H1 (cell line): ENCODE measurements at regions not wholly inside any gene's neighbourhood (a gene's known extent, or its start where the extent isn't known, plus 50 kb on each side); places are given as distances from the start of the nearest gene placed in this dataset.

Experiments used
- CTCF ChIA-PET: fragments of 300-600 bp; sonication (Branson Sonifier 250); formaldehyde crosslinking; loops from one replicate; lab custom pipeline; 2021; ENCODE audit not compliant: partially characterized antibody; lab: Charles Lee
- POLR2A ChIA-PET: fragments of 300-600 bp; sonication (Branson Sonifier 250); formaldehyde crosslinking; loops from one replicate; lab custom pipeline; 2021; ENCODE audit warnings: inconsistent platforms; ENCODE audit not compliant: partially characterized antibody; lab: Charles Lee
- DNase-seq, 2 experiments: peaks; one replicate each; pipeline versions ENCODE4 v3.0.0 to v3.0.0-alpha.2; 2010 to 2022; ENCODE audit warnings: low spot score in 2 of 2, low read depth in 1 of 2, mixed read lengths in 1 of 2
- FAIRE-seq: peaks from 2 replicates; lab custom pipeline; 2011; peaks lifted over from hg19 to GRCh38; lab: Jason Lieb, UNC
- H2AFZ ChIP-seq: 2 replicates; pipeline ENCODE4 v1.8.1; 2012; ENCODE audit warnings: low read length, inconsistent platforms
- H2AK5ac ChIP-seq: 2 replicates; pipeline ENCODE4 v1.6.1; 2013; ENCODE audit warnings: low read depth, low read length
- H2BK120ac ChIP-seq: replicated peaks from 2 replicates; pipeline ENCODE3; 2013; ENCODE audit warnings: low read depth, low read length, inconsistent platforms
- H2BK12ac ChIP-seq: 2 replicates; pipeline ENCODE4 v1.6.1; 2013; ENCODE audit warnings: low read depth, low read length
- H2BK15ac ChIP-seq: 2 replicates; pipeline ENCODE4 v1.6.1; 2013; ENCODE audit warnings: low read length
- H2BK20ac ChIP-seq: 2 replicates; pipeline ENCODE4 v1.6.1; 2013; ENCODE audit warnings: low read length
- H2BK5ac ChIP-seq: 2 replicates; pipeline ENCODE4 v1.6.1; 2013; ENCODE audit warnings: low read depth, low read length
- H3K14ac ChIP-seq: 2 replicates; pipeline ENCODE4 v1.6.1; 2013; ENCODE audit warnings: inconsistent platforms; ENCODE audit not compliant: insufficient read length
- H3K18ac ChIP-seq: 2 replicates; pipeline ENCODE4 v1.6.1; 2013; ENCODE audit warnings: low read length; ENCODE audit errors: extremely low read depth
- H3K23ac ChIP-seq: 2 replicates; pipeline ENCODE4 v1.6.1; 2013; ENCODE audit warnings: inconsistent platforms; ENCODE audit not compliant: insufficient read length
- H3K23me2 ChIP-seq: 2 replicates; pipeline ENCODE4 v1.6.1; 2013; ENCODE audit warnings: low read depth, low read length
- H3K27ac ChIP-seq: 2 replicates; pipeline ENCODE4 v1.6.1; 2011; ENCODE audit warnings: low read depth, low read length, inconsistent platforms
- H3K27me3 ChIP-seq, 4 experiments: replicated peaks in 1 of 4; 1 replicate in 1 of 4; 2 replicates in 3 of 4; pipeline versions ENCODE4 v1.6.1 to v1.8.1; 2011 to 2013; ENCODE audit warnings: low read length in 3 of 4, mild to moderate bottlenecking in 3 of 4, inconsistent platforms in 2 of 4, mixed read lengths in 2 of 4, moderate library complexity in 1 of 4; ENCODE audit not compliant: control insufficient read depth in 3 of 4, insufficient read depth in 3 of 4; ENCODE audit errors: extremely low read depth in 1 of 4
- H3K36me3 ChIP-seq, 4 experiments: 2 replicates each; pipeline versions ENCODE4 v1.6.1 to v1.8.1; 2011 to 2013; ENCODE audit warnings: mild to moderate bottlenecking in 4 of 4, low read length in 3 of 4, moderate library complexity in 2 of 4, control low read depth in 1 of 4, inconsistent platforms in 1 of 4; ENCODE audit not compliant: insufficient read depth in 4 of 4, control insufficient read depth in 2 of 4
- H3K4ac ChIP-seq: replicated peaks from 2 replicates; pipeline ENCODE3; 2013; ENCODE audit warnings: low read length, low read depth, mixed read lengths, inconsistent platforms; ENCODE audit not compliant: insufficient read length
- H3K4me1 ChIP-seq, 4 experiments: replicated peaks in 1 of 4; 1 replicate in 1 of 4; 2 replicates in 3 of 4; pipeline versions ENCODE4 v1.6.1 to v1.8.1; 2011 to 2013; ENCODE audit warnings: low read length in 3 of 4, inconsistent platforms in 2 of 4, mixed read lengths in 1 of 4; ENCODE audit not compliant: insufficient read depth in 4 of 4, control insufficient read depth in 3 of 4
- H3K4me2 ChIP-seq, 2 experiments: 2 replicates each; pipeline versions ENCODE4 v1.6.1 to v1.8.1; 2011 to 2013; ENCODE audit warnings: low read depth in 2 of 2, low read length in 2 of 2, control low read depth in 1 of 2, inconsistent platforms in 1 of 2, mild to moderate bottlenecking in 1 of 2; ENCODE audit not compliant: insufficient read depth in 1 of 2
- H3K4me3 ChIP-seq, 4 experiments: fragments of 200-600, 300-600 bp in 1 of 4; sonication (generic), shearing (Covaris generic), sonication (Bioruptor Twin) in 1 of 4; 2 replicates each; pipeline versions ENCODE4 v1.5.1 to v1.8.1; 2011 to 2016; ENCODE audit warnings: low read length in 4 of 4, low read depth in 3 of 4, control low read depth in 2 of 4, inconsistent platforms in 2 of 4, mild to moderate bottlenecking in 2 of 4, mixed read lengths in 1 of 4, moderate library complexity in 1 of 4; ENCODE audit not compliant: insufficient read depth in 2 of 4; ENCODE audit errors: extremely low read depth in 1 of 4
- H3K56ac ChIP-seq: replicated peaks from 2 replicates; pipeline ENCODE3; 2013; ENCODE audit warnings: low read depth, mild to moderate bottlenecking, mixed read lengths, low read length, inconsistent platforms; ENCODE audit not compliant: insufficient read length
- H3K79me1 ChIP-seq: 2 replicates; pipeline ENCODE4 v1.6.1; 2013; ENCODE audit warnings: low read depth, low read length, control low read depth
- H3K79me2 ChIP-seq, 2 experiments: 2 replicates each; pipeline versions ENCODE4 v1.6.1 to v1.8.1; 2012 to 2013; ENCODE audit warnings: low read length in 2 of 2, mild to moderate bottlenecking in 2 of 2, inconsistent platforms in 1 of 2; ENCODE audit not compliant: insufficient read depth in 2 of 2, control insufficient read depth in 1 of 2
- H3K9ac ChIP-seq, 4 experiments: replicated peaks in 1 of 4; 1 replicate in 1 of 4; 2 replicates in 3 of 4; pipeline versions ENCODE4 v1.6.1 to v1.8.1; 2011 to 2013; ENCODE audit warnings: low read depth in 3 of 4, low read length in 3 of 4, control low read depth in 2 of 4, mild to moderate bottlenecking in 2 of 4, moderate library complexity in 2 of 4, inconsistent platforms in 1 of 4; ENCODE audit errors: extremely low read depth in 1 of 4
- H3K9me3 ChIP-seq, 2 experiments: 2 replicates each; pipeline versions ENCODE4 v1.6.1 to v1.8.1; 2012 to 2013; ENCODE audit warnings: mild to moderate bottlenecking in 2 of 2, moderate library complexity in 2 of 2, control low read depth in 1 of 2, inconsistent platforms in 1 of 2, low read depth in 1 of 2, low read length in 1 of 2, mixed read lengths in 1 of 2; ENCODE audit not compliant: insufficient read depth in 2 of 2
- H4K20me1 ChIP-seq, 2 experiments: replicated peaks in 1 of 2; 2 replicates each; pipeline versions ENCODE3 to v1.8.1; 2011 to 2013; ENCODE audit warnings: inconsistent platforms in 2 of 2, low read length in 2 of 2, mild to moderate bottlenecking in 1 of 2; ENCODE audit not compliant: insufficient read depth in 2 of 2, control insufficient read depth in 1 of 2
- H4K5ac ChIP-seq: 2 replicates; pipeline ENCODE4 v1.6.1; 2013; ENCODE audit warnings: low read length, low read depth, mixed read lengths, inconsistent platforms; ENCODE audit not compliant: insufficient read length
- H4K8ac ChIP-seq: 2 replicates; pipeline ENCODE4 v1.8.0; 2013; ENCODE audit warnings: mild to moderate bottlenecking, moderate library complexity, low read length, inconsistent platforms; ENCODE audit not compliant: insufficient read depth; ENCODE audit errors: extremely low read depth
- H4K91ac ChIP-seq: replicated peaks from 2 replicates; pipeline ENCODE3; 2013; ENCODE audit warnings: low read length, mixed read lengths, inconsistent platforms; ENCODE audit not compliant: insufficient read length
- EP300 ChIP-seq, 2 experiments: IDR thresholded peaks; 1 replicate in 1 of 2; 2 replicates in 1 of 2; pipeline ENCODE4 v1.6.1; 2011 to 2012; ENCODE audit warnings: low read depth in 2 of 2, low read length in 2 of 2, mild to moderate bottlenecking in 2 of 2, borderline replicate concordance in 1 of 2, inconsistent platforms in 1 of 2, moderate library complexity in 1 of 2
- EZH2 ChIP-seq: fragments of 200-600 bp; sonication (generic); IDR thresholded peaks from 2 replicates; pipeline ENCODE4 v1.7.1; 2012; ENCODE audit warnings: low read depth, mild to moderate bottlenecking, moderate library complexity, low read length, inconsistent platforms; ENCODE audit not compliant: severe bottlenecking
- FOSL1 ChIP-seq: IDR thresholded peaks from 2 replicates; pipeline ENCODE4 v1.6.1; 2011; ENCODE audit warnings: mild to moderate bottlenecking, low read depth, low read length, moderate library complexity; ENCODE audit not compliant: insufficient read depth
- RNF2 ChIP-seq: fragments of 200-900, 300-1000 bp; sonication (generic); IDR thresholded peaks from 2 replicates; pipeline ENCODE4 v1.7.1; 2016; ENCODE audit warnings: borderline replicate concordance, low read depth, mild to moderate bottlenecking, antibody characterized with exemption, low read length; ENCODE audit not compliant: poor library complexity, severe bottlenecking; ENCODE audit errors: missing control alignments
- SIX5 ChIP-seq: IDR thresholded peaks from 2 replicates; pipeline ENCODE4 v1.6.1; 2011; ENCODE audit warnings: mild to moderate bottlenecking, low read depth, low read length
- SUZ12 ChIP-seq: fragments of 200-600 bp; sonication (generic); IDR thresholded peaks from 2 replicates; pipeline ENCODE4 v1.6.1; 2012; ENCODE audit warnings: mild to moderate bottlenecking, inconsistent platforms, low read length, moderate library complexity, mixed read lengths
- TBP ChIP-seq: IDR thresholded peaks from 2 replicates; pipeline ENCODE4 v1.6.1; 2011; ENCODE audit warnings: low read depth, low read length, improper control_type of control experiment
- YY1 ChIP-seq: IDR thresholded peaks from 2 replicates; pipeline ENCODE4 v1.6.1; 2011; ENCODE audit warnings: low read depth, mild to moderate bottlenecking, low read length
- WGBS, 2 experiments: shearing (Covaris generic) in 1 of 2; methylation state at CpG; one replicate each; pipeline versions ENCODE4 v1.1.6 to v1.1.7; 2013 to 2015; ENCODE audit warnings: low lambda C conversion rate in 2 of 2, mixed read lengths in 2 of 2, inconsistent platforms in 1 of 2, low coverage in 1 of 2, missing lambda C conversion rate in 1 of 2; ENCODE audit not compliant: insufficient replicate concordance in 2 of 2, insufficient coverage in 1 of 2, insufficient read length in 1 of 2; ENCODE audit errors: extremely low coverage in 1 of 2, missing lambda C conversion rate in 1 of 2; 5-methylcytosine and 5-hydroxymethylcytosine counted together
- TF ChIP-seq, protein P1 (sequence below), 3 experiments: IDR thresholded peaks; 1 replicate in 2 of 3; 2 replicates in 1 of 3; pipeline versions ENCODE4 v1.5.1 to v1.6.1; 2011; ENCODE audit warnings: low read length in 3 of 3, mild to moderate bottlenecking in 3 of 3, inconsistent platforms in 2 of 3, low read depth in 1 of 3, moderate library complexity in 1 of 3; ENCODE audit not compliant: insufficient read depth in 1 of 3; ENCODE audit errors: control extremely low read depth in 1 of 3
- TF ChIP-seq, protein P2 (sequence below): IDR thresholded peaks from 2 replicates; pipeline ENCODE4 v1.6.1; 2012; ENCODE audit warnings: inconsistent platforms

DNA sequence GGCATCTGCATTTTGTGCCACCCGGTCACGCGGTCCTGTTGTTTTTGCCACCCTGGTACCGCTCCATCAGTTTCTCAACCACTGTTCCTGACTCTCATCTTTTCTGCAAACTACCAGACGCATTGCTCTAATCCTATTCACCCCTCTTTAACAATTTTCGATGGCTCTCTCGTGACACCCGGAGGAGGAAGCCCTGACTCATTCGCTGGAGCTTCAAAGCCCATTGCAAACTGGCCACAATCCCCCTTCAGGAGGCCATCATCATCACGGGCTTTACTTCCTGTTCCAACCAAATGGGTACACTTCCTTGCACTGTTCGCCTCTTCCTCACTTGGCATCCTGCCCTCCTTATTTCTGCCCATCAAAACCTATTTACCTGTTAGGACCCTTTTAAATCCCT, 155.3 kb downstream of the RGS9 start:
- Histone ChIP-seq H3K79me2 (no peaks in the 10 kb centered on the region), H2BK120ac (no peak overlapping the region), H2BK20ac (0 out of 2 replicates have a peak overlapping the region, but pooled peaks have one; percentile 9), H3K23me2 (no peaks in the 10 kb centered on the region), H3K4me2 (no peak overlapping the region), H3K23ac (no peak overlapping the region), H3K4me3 (no peak overlapping the region), H3K9me3 (no peaks in the 10 kb centered on the region), H3K56ac (no peak overlapping the region), H3K79me1 (no peaks in the 10 kb centered on the region), H2BK5ac (no peak overlapping the region), H4K5ac (no peak overlapping the region), H4K20me1 (no peaks in the 10 kb centered on the region), H2AK5ac (no peak overlapping the region), H3K18ac (no peak overlapping the region), H2BK12ac (no peak overlapping the region; the same call in 1 of the 2 replicates), H3K9ac (no peak overlapping the region), H3K14ac (no peak overlapping the region), H3K27me3 (no peaks in the 10 kb centered on the region), H3K4me1 (peaks cover 0 to 10% (median 7%) of the 10 kb centered on the region in 4 experiments; a peak in 5 of 7 replicates), H2BK15ac (no peak overlapping the region), H3K27ac (no peak overlapping the region), H4K8ac (no peak overlapping the region), H3K36me3 (no peaks in the 10 kb centered on the region), H2AFZ (no peak overlapping the region), H3K4ac (no peak overlapping the region), H4K91ac (no peak overlapping the region)
- POLR2A ChIA-PET = no interaction called here
- CTCF ChIA-PET = interaction anchor here (0.7 to 3.1 kb wide), 9 partner anchors 8 to 910 kb away, joined by 3 to 15 read pairs (median 3); no protein-coding TSS in a partner anchor
- FAIRE-seq = no peak
- WGBS, 2 experiments = 87% methylated on average over 11 of the region's 11 CpGs; no CpG with 5 or more reads in 1 of the 2 experiments
- DNase-seq = no peak
- TF ChIP-seq RNF2 (no peak), EZH2 (no peak), TBP (no peak), SUZ12 (no peak), YY1 (no peak), FOSL1 (no peak), SIX5 (no peak), EP300 (IDR thresholded peaks at IDR 0.05; ENCODE audit: borderline replicate concordance in 1 of 2, low read depth in 2 of 2, low read length in 2 of 2) (no peak)
- TF ChIP-seq, protein P1, sequence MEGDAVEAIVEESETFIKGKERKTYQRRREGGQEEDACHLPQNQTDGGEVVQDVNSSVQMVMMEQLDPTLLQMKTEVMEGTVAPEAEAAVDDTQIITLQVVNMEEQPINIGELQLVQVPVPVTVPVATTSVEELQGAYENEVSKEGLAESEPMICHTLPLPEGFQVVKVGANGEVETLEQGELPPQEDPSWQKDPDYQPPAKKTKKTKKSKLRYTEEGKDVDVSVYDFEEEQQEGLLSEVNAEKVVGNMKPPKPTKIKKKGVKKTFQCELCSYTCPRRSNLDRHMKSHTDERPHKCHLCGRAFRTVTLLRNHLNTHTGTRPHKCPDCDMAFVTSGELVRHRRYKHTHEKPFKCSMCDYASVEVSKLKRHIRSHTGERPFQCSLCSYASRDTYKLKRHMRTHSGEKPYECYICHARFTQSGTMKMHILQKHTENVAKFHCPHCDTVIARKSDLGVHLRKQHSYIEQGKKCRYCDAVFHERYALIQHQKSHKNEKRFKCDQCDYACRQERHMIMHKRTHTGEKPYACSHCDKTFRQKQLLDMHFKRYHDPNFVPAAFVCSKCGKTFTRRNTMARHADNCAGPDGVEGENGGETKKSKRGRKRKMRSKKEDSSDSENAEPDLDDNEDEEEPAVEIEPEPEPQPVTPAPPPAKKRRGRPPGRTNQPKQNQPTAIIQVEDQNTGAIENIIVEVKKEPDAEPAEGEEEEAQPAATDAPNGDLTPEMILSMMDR (IDR thresholded peaks at IDR 0.05; ENCODE audit: control extremely low read depth in 1 of 3, insufficient read depth in 1 of 3, low read depth in 1 of 3, low read length in 3 of 3) = no peak
- TF ChIP-seq, protein P2, sequence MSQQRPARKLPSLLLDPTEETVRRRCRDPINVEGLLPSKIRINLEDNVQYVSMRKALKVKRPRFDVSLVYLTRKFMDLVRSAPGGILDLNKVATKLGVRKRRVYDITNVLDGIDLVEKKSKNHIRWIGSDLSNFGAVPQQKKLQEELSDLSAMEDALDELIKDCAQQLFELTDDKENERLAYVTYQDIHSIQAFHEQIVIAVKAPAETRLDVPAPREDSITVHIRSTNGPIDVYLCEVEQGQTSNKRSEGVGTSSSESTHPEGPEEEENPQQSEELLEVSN = no peak
